ENCODE measurements at regions not wholly inside any gene's neighbourhood (a gene's known extent, or its start where the extent isn't known, plus 50 kb on each side); places are given as distances from the start of the nearest gene placed in this dataset.

DNA sequence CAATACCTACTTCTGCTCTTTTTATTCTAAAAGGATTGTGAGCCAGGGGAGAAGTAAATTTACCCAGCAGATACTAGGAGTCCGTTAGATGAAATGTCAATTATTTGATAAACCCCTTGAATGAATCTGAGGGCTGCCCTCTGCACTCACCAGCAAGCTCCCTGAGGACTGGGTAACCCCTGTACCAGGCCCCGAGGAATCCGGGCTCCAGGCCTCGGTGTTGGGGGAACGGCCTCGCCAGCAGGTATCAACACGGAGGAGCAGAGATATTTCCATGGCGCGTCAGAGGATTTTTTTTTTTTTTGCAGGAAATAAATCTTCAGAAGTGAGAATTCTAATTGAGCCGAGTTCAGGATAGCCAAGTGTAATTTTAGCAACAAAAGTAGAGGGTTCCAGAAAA, 1408.8 kb downstream of the BRD1 start:
- TF ChIP-seq, protein P1, sequence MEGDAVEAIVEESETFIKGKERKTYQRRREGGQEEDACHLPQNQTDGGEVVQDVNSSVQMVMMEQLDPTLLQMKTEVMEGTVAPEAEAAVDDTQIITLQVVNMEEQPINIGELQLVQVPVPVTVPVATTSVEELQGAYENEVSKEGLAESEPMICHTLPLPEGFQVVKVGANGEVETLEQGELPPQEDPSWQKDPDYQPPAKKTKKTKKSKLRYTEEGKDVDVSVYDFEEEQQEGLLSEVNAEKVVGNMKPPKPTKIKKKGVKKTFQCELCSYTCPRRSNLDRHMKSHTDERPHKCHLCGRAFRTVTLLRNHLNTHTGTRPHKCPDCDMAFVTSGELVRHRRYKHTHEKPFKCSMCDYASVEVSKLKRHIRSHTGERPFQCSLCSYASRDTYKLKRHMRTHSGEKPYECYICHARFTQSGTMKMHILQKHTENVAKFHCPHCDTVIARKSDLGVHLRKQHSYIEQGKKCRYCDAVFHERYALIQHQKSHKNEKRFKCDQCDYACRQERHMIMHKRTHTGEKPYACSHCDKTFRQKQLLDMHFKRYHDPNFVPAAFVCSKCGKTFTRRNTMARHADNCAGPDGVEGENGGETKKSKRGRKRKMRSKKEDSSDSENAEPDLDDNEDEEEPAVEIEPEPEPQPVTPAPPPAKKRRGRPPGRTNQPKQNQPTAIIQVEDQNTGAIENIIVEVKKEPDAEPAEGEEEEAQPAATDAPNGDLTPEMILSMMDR (tag by site-specific recombination; IDR thresholded peaks at IDR 0.05), result no peak
- TF ChIP-seq, protein P2, sequence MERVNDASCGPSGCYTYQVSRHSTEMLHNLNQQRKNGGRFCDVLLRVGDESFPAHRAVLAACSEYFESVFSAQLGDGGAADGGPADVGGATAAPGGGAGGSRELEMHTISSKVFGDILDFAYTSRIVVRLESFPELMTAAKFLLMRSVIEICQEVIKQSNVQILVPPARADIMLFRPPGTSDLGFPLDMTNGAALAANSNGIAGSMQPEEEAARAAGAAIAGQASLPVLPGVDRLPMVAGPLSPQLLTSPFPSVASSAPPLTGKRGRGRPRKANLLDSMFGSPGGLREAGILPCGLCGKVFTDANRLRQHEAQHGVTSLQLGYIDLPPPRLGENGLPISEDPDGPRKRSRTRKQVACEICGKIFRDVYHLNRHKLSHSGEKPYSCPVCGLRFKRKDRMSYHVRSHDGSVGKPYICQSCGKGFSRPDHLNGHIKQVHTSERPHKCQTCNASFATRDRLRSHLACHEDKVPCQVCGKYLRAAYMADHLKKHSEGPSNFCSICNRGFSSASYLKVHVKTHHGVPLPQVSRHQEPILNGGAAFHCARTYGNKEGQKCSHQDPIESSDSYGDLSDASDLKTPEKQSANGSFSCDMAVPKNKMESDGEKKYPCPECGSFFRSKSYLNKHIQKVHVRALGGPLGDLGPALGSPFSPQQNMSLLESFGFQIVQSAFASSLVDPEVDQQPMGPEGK (tag by site-specific recombination; IDR thresholded peaks at IDR 0.05), result no peak
- no peak for TF ChIP-seq BCL11A (tag by site-specific recombination; IDR thresholded peaks at IDR 0.05; ENCODE audit: low read depth)
- no peak for TF ChIP-seq TCF7L2 (IDR thresholded peaks at IDR 0.05; ENCODE audit: borderline replicate concordance, low read depth, low read length)
- no peak for TF ChIP-seq ZNF571 (tag by site-specific recombination; IDR thresholded peaks at IDR 0.05)
- no peak for TF ChIP-seq YY1 (tag by site-specific recombination; IDR thresholded peaks at IDR 0.05)
- TF ChIP-seq ZNF670 (tag by site-specific recombination; IDR thresholded peaks at IDR 0.05; ENCODE audit: low read depth), result no peak
- TF ChIP-seq ZNF292 (tag by site-specific recombination; IDR thresholded peaks at IDR 0.05; ENCODE audit: borderline replicate concordance, low read depth), result no peak
